Liver (tissue), 8 donors: ENCODE measurements at regions not wholly inside any gene's neighbourhood (a gene's known extent, or its start where the extent isn't known, plus 50 kb on each side); places are given as distances from the start of the nearest gene placed in this dataset.

Source experiments
- DNase-seq: peaks from one replicate; pipeline ENCODE4 v3.0.0-alpha.2; 2017; ENCODE audit warnings: low spot score
- H3K27ac ChIP-seq, 2 donors: one replicate each; pipeline ENCODE4 v1.7.0; 2013; ENCODE audit warnings: inconsistent platforms in 2 of 2, low read length in 2 of 2, control low read depth in 1 of 2, low read depth in 1 of 2, mild to moderate bottlenecking in 1 of 2
- H3K27me3 ChIP-seq, 4 donors: one replicate each; pipeline versions ENCODE4 v1.6.1 to v1.7.0; 2013; ENCODE audit warnings: low read length in 3 of 4, inconsistent platforms in 1 of 4, mild to moderate bottlenecking in 1 of 4, moderate library complexity in 1 of 4; ENCODE audit not compliant: control insufficient read depth in 4 of 4, insufficient read depth in 4 of 4
- H3K36me3 ChIP-seq, 4 donors: one replicate each; pipeline versions ENCODE4 v1.6.1 to v1.7.0; 2013; ENCODE audit warnings: low read length in 3 of 4, mild to moderate bottlenecking in 3 of 4, low read depth in 1 of 4, moderate library complexity in 1 of 4; ENCODE audit not compliant: control insufficient read depth in 4 of 4, insufficient read depth in 3 of 4
- H3K4me1 ChIP-seq, 4 donors: one replicate each; pipeline versions ENCODE4 v1.6.1 to v1.7.0; 2013; ENCODE audit warnings: low read length in 3 of 4, mild to moderate bottlenecking in 3 of 4, moderate library complexity in 1 of 4; ENCODE audit not compliant: control insufficient read depth in 4 of 4, insufficient read depth in 4 of 4
- H3K4me3 ChIP-seq, 3 donors: one replicate each; pipeline versions ENCODE4 v1.6.1 to v1.7.0; 2013; ENCODE audit warnings: low read length in 3 of 3, control low read depth in 1 of 3, low read depth in 1 of 3, mild to moderate bottlenecking in 1 of 3
- H3K9ac ChIP-seq, 2 donors: one replicate each; pipeline ENCODE4 v1.7.0; 2013; ENCODE audit warnings: low read length in 2 of 2, mild to moderate bottlenecking in 2 of 2, moderate library complexity in 2 of 2, control low read depth in 1 of 2, low read depth in 1 of 2
- H3K9me3 ChIP-seq, 4 donors: one replicate each; pipeline versions ENCODE4 v1.6.1 to v1.7.0; 2013; ENCODE audit warnings: low read length in 3 of 4; ENCODE audit not compliant: control insufficient read depth in 4 of 4
- ATF3 ChIP-seq: IDR thresholded peaks from 2 replicates; pipeline ENCODE4 v1.6.1; 2016; ENCODE audit warnings: antibody characterized with exemption
- CTCF ChIP-seq: fragments of 150-350 bp; IDR thresholded peaks from 2 replicates; pipeline ENCODE4 v1.5.1; 2017; ENCODE audit warnings: improper control_type of control experiment, low read depth, low read length; ENCODE audit not compliant: missing input control
- EGR1 ChIP-seq, 2 donors: IDR thresholded peaks; 2 replicates each; pipeline ENCODE4 v1.6.1; 2016 to 2018; ENCODE audit warnings: antibody characterized with exemption in 2 of 2, low read depth in 2 of 2
- FOXA1 ChIP-seq: IDR thresholded peaks from 2 replicates; pipeline ENCODE4 v1.6.1; 2016; ENCODE audit warnings: antibody characterized with exemption
- FOXA2 ChIP-seq: IDR thresholded peaks from 2 replicates; pipeline ENCODE4 v1.6.1; 2016; ENCODE audit warnings: antibody characterized with exemption
- GABPA ChIP-seq, 2 donors: IDR thresholded peaks in 1 of 2; conservative IDR thresholded peaks in 1 of 2; 2 replicates each; pipeline ENCODE4 v1.6.1; 2016; ENCODE audit warnings: antibody characterized with exemption in 2 of 2, mild to moderate bottlenecking in 1 of 2, moderate library complexity in 1 of 2
- HNF4A ChIP-seq, 2 donors: conservative IDR thresholded peaks; 2 replicates each; pipeline ENCODE4 v1.6.1; 2016; ENCODE audit warnings: antibody characterized with exemption in 2 of 2, mild to moderate bottlenecking in 2 of 2
- HNF4G ChIP-seq: IDR thresholded peaks from 2 replicates; pipeline ENCODE4 v1.6.1; 2016; ENCODE audit warnings: antibody characterized with exemption
- MAX ChIP-seq: IDR thresholded peaks from 2 replicates; pipeline ENCODE4 v1.6.1; 2016; ENCODE audit warnings: antibody characterized with exemption
- NR2F2 ChIP-seq: IDR thresholded peaks from 2 replicates; pipeline ENCODE4 v1.6.1; 2016; ENCODE audit warnings: antibody characterized with exemption
- RAD21 ChIP-seq, 2 donors: IDR thresholded peaks; 2 replicates each; pipeline ENCODE4 v1.6.1; 2016; ENCODE audit warnings: antibody characterized with exemption in 2 of 2, mild to moderate bottlenecking in 2 of 2
- REST ChIP-seq: IDR thresholded peaks from 2 replicates; pipeline ENCODE4 v1.6.1; 2016; ENCODE audit warnings: antibody characterized with exemption, mild to moderate bottlenecking
- RXRA ChIP-seq, 2 donors: IDR thresholded peaks; 2 replicates each; pipeline ENCODE4 v1.6.1; 2017 to 2018; ENCODE audit warnings: antibody characterized with exemption in 2 of 2, mild to moderate bottlenecking in 1 of 2
- SP1 ChIP-seq: IDR thresholded peaks from 2 replicates; pipeline ENCODE4 v1.6.1; 2018; ENCODE audit warnings: antibody characterized with exemption, mild to moderate bottlenecking
- TAF1 ChIP-seq: conservative IDR thresholded peaks from 2 replicates; pipeline ENCODE4 v1.6.1; 2016; ENCODE audit warnings: antibody characterized with exemption, mild to moderate bottlenecking
- YY1 ChIP-seq: IDR thresholded peaks from 2 replicates; pipeline ENCODE4 v1.6.1; 2016; ENCODE audit warnings: antibody characterized with exemption, mild to moderate bottlenecking
- ZBTB33 ChIP-seq: IDR thresholded peaks from 2 replicates; pipeline ENCODE4 v1.6.1; 2016; ENCODE audit warnings: antibody characterized with exemption
- WGBS: extraction: QIAGEN DNeasy Blood & Tissue Kit; methylation state at CpG from one replicate; pipeline ENCODE4 v1.1.7; 2013; 5-methylcytosine and 5-hydroxymethylcytosine counted together
- donor health status: healthy.
- donor health status: healthy.
- donor health status: healthy.
- donor health status: healthy.
- donor health status: healthy.

- no peaks in the 10 kb centered on the region for H3K36me3 ChIP-seq
- DNase-seq = no peak
- H3K27me3 ChIP-seq = no peaks in the 10 kb centered on the region
- no peaks in the 10 kb centered on the region for H3K4me1 ChIP-seq
- TF ChIP-seq ATF3 (no peak), GABPA (IDR thresholded peaks at IDR 0.05 in 1 of 2, conservative IDR thresholded peaks at IDR 0.05 in 1 of 2) (no peak), REST (no peak), CTCF (no peak), SP1 (no peak), ZBTB33 (no peak), RAD21 (IDR thresholded peaks at IDR 0.05) (no peak), MAX (no peak), HNF4G (no peak), NR2F2 (no peak), TAF1 (no peak), FOXA1 (no peak), HNF4A (conservative IDR thresholded peaks at IDR 0.05) (no peak)
- no peak overlapping the region for H3K9ac ChIP-seq
- H3K27ac ChIP-seq = no peak overlapping the region
- H3K9me3 ChIP-seq = no peaks in the 10 kb centered on the region
- H3K4me3 ChIP-seq = no peak overlapping the region
- WGBS = 78% methylated on average over 10 of the region's 10 CpGs
These were observed 53.3 kb upstream of the CTBP2 start for GRCh38 chr10:125213541-125214282.

- H3K4me1 ChIP-seq = no peaks in the 10 kb centered on the region
- DNase-seq = no peak
- no peaks in the 10 kb centered on the region for H3K27me3 ChIP-seq
- no peak overlapping the region for H3K9ac ChIP-seq
- H3K27ac ChIP-seq = no peak overlapping the region
- H3K36me3 ChIP-seq = no peaks in the 10 kb centered on the region
- no peaks in the 10 kb centered on the region for H3K9me3 ChIP-seq
- H3K4me3 ChIP-seq = no peak overlapping the region
- WGBS = 73% methylated on average over 6 of the region's 6 CpGs
- TF ChIP-seq EGR1 (IDR thresholded peaks at IDR 0.05; ENCODE audit: low read depth in 2 of 2) = no peak
- TF ChIP-seq RXRA (IDR thresholded peaks at IDR 0.05) = no peak
- no peak for TF ChIP-seq HNF4A (conservative IDR thresholded peaks at IDR 0.05)
- no peak for TF ChIP-seq ZBTB33
- no peak for TF ChIP-seq FOXA1
- TF ChIP-seq CTCF = no peak
- TF ChIP-seq MAX = no peak
- TF ChIP-seq FOXA2 = no peak
- no peak for TF ChIP-seq YY1
- TF ChIP-seq TAF1 = no peak
- no peak for TF ChIP-seq GABPA (IDR thresholded peaks at IDR 0.05 in 1 of 2, conservative IDR thresholded peaks at IDR 0.05 in 1 of 2)
These were observed 51.9 kb upstream of the CTBP2 start for GRCh38 chr10:125212150-125212809.
